Uterus (tissue), 2 donors: ENCODE measurements at regions not wholly inside any gene's neighbourhood (a gene's known extent, or its start where the extent isn't known, plus 50 kb on each side); places are given as distances from the start of the nearest gene placed in this dataset.

Experiments
- CTCF ChIP-seq, 4 experiments: fragments of 200-600 bp in 2 of 4; fragments of 450-650 bp in 2 of 4; sonication (generic) in 2 of 4; IDR thresholded peaks; one replicate each; pipeline ENCODE4 v1.5.1; 2016 to 2019; ENCODE audit warnings: antibody characterized with exemption in 4 of 4, mild to moderate bottlenecking in 2 of 4, moderate library complexity in 1 of 4
- POLR2A ChIP-seq, 2 donors: fragments of 450-650 bp; IDR thresholded peaks; one replicate each; pipeline ENCODE4 v1.6.1; 2016; ENCODE audit warnings: antibody characterized with exemption in 2 of 2, mild to moderate bottlenecking in 1 of 2, moderate library complexity in 1 of 2

GRCh38 chr17:13441873-13442272, 159.9 kb downstream of the HS3ST3A1 start:
- TF ChIP-seq CTCF (IDR thresholded peaks at IDR 0.05) (no peak), POLR2A (IDR thresholded peaks at IDR 0.05) (no peak)
